Renal pelvis (tissue), 1 donor: ENCODE measurements at regions not wholly inside any gene's neighbourhood (a gene's known extent, or its start where the extent isn't known, plus 50 kb on each side); places are given as distances from the start of the nearest gene placed in this dataset.

Experiments used
- DNase-seq: peaks from one replicate; pipeline ENCODE4 v3.0.0-alpha.2; 2013

DNA sequence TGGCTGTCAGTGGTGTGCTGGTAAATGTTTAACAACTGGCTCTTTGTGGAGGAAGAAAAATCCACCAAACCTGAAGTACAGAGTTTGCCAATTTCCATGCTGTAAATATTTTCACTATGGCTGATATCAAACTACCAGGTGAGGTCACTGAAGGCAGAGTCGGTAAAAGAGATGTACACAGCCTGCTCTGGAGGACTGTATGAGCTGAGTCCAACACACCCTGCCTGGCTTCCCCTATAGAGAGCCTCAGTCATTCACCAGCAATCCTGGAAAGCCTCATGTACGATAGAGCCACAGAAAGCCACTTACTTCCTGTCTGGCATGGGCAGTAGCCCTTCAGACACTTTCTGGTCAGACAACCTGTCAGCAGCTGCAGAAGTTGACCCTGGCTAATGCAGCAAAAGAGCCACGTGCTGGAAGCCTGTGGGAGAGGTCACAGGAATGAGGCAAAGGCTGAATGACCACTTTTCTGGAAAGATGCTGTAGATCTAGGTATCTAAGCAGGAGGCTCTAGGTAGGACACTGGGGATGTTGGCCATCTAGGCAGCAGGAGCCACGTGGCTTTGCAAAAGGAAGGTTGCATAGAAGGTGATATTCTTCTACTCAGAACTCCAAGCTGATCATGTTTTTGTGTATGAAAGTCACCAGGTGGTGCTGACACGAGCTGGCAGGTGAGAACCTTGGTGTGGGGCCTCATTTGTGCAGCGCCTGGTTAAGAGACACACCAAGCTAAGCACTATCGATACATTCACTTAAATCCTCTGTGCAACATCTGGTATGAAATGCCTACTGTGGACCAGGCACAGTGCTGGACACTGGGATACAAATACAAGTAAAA lies 553.9 kb downstream of the VRK1 start:
- no peak for DNase-seq

- DNase-seq = no peak
These were observed 555.9 kb downstream of the VRK1 start for GRCh38 chr14:97353102-97353501.

- DNase-seq = no peak
These were observed 557.0 kb downstream of the VRK1 start for GRCh38 chr14:97354119-97354722.

DNA sequence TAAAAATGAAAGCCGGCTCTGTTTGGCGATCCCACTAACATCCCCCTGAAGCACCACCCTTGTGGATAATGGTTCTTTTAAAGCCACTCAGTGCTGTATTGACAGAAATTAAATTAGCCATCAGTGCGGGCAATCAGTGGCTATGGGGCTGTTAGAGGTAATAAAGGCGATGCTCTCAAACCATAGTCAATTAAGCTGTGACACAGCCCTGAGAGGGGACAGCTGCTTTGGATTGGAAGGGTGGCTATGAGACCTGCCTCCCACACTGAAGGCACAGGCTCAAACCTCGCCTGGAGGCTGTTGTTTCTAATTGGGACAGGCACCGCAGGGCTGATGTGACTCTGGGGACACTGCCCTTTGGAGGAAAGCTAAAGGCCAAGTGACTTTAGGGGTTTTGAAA lies 562.2 kb downstream of the VRK1 start:
- DNase-seq = no peak

- no peak for DNase-seq
These were observed 564.0 kb downstream of the VRK1 start for GRCh38 chr14:97361181-97361580.

DNA sequence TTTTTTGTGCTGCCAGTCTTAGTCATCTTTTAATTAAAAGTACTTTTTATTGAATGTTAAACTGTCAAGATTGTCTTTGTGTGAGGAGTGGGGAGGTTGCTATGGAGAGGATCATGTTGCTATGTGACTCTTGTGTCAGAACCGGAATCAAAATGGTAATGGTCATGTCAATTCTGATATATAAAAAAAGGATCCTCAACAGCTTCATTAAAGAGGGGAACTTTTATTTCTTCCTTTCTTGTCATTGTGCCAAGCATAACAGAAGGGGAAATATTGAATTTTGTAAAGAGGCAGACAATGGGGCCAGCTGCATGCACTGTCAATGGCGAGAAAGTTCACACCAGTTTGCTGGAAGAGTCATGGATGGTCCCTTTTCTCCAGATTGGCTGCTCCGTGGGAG lies 564.8 kb downstream of the VRK1 start:
- DNase-seq = no peak

DNA sequence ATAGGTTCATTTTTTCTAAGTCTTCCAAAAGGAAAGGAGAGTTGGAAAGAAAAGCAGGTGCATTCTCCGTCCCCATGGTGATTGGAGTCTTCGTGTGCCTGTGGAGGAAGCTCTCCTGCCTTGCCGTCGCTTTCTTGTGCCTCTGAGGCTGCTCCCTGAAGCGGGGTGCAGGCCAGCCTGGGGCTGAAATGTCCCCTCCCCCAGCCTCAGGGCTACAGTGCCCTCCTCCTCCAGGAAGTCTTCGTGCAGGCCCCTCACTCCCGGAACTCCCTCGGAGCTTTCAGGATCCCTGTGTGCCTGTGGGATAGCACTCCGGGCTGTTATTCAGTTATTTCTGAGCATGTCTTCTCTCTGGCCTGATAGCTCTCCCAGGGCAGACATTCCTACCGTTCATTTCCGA lies 569.2 kb downstream of the VRK1 start:
- no peak for DNase-seq

DNA sequence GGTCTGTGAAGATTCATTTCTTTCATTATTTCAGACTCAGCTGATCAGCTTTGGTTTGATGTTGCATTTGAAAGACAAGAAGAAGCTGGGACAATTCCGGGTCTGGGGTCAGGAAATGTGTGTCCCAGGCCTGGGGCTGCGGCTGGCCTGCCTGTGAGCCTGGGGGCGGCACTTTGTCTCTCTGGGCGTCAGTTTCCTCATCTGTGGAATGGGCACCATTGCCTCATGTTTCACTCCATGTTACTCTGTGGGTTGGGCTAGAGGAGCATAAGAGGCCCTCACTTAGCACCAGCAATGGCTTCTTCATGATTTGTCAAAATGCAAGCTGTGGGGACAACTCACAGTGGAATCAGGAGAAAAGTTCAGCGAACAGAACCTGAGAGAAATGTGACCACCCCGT lies 570.1 kb downstream of the VRK1 start:
- no peak for DNase-seq

DNA sequence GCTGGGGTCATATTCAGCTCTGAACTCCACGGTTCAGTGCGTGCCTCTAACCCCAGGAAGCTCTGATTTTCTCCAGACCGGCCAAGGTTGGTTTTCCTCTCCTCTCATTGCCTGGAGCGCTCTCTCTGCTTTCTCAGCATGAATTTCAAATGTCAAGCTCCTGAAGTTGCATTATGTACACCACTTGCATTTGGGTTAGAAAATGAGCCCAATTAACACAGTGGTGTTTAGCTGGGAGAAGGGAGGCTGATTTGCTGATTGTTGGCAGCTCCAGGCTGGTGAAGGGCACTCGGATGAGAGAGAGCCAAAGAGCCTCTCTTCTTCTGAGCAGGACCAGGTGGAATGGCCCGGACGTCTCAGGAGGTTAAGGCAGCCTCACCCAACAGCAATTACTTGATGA lies 570.9 kb downstream of the VRK1 start:
- DNase-seq = no peak

DNA sequence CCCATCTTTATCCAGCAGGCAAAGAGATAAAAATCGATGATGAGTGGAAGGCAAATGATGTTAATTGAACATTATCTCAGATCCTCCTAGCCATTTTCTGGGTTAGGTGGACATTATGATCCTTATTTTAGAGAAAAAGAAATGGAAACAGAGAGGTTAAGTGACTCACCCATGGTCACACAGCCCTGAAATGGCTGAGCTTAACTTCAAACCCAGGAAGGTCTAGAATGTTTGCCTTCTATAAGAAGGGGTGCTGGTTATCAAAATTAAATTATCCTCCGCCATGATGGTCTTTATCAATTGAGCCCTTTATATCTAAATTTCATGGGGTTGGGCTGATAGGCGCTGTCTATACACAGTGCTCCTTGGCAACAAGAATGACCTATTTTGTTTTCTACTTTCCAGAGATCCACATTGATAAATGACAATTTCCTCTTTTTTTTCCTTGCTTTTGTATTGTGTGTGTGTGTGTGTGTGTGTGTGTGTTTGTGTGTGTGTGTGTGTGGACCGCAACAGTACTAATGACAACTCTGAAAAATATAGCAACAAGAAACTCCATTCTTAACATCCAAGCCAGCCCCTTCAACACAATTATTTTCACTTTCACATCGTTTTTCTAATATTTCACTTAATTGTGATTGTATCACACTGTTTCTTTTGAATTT lies 571.9 kb downstream of the VRK1 start:
- DNase-seq = no peak

DNA sequence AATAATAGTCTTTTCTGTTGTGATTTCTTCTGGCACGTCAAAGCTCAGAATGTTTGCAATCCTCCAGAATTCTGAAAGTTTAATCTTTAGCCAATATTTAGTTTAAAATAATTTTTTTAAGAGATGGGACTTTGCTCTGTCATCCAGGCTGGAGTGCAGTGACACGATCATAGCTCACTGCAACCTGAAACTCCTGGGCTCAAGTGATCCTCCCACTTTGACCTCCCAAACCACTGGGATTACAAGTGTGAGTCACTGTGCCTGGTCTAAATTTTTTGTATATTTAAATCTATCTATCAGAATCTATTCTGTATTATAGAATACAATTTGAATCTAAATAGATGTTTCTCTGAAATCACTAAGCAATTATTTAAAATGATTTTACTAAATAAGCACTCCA lies 572.7 kb downstream of the VRK1 start:
- DNase-seq = no peak

DNA sequence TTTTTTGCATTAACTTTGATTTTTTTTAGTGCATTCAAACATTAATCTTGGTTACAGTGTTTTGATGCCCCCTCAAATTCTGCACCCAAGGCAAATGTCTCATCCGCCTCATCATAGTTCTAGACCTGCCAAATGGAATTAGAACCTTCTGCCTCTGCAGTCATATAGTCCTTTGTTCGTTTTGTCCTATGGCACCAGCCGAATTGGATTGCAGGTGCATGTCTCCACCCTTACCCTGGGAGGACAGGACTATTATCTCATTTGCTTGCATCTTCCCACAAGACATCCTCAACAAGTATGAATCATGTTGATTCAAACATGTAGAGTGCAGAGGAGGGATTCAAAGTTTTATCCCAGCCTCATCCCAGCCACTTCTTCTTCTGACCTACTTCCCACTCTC lies 579.1 kb downstream of the VRK1 start:
- DNase-seq = no peak

DNA sequence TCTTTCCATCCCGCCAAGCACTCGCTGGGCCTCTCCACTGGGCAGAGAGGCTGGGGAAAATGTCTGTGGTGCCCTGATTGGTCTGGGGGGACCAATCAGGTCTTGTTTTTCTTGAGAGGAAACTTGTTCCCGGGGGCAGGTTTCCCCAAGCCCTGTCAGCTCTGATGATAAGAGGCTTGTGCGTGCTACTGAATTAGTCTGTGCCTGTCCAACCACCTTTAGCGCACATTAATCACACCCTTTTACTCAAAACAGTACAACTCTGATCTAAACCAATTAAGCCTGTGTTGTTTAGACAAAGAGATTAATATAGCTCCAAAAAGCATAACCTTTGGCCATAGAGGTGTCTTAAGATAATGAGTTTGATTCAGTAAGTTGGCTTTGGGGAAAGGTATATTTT lies 580.4 kb downstream of the VRK1 start:
- DNase-seq = no peak

DNA sequence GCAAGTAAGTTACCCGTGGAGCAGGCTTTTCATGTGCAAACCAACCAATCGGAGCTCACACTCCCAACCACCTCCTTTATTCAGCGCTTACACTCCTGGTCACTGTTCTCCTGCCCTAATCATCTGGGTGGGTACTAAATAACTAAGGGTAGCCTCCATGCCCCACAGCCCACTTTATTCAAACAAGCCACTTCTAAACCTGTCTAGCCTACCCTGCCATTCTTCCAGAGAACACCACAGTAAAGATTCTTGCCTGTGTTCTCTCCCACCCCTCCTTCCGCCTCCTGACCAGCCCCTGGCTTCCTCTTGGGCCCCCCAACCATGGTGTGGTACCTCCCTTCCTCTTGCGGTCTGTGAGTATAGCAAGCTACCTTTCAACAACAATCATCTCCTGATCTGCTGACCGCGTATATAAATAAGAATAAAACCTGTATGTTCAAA lies 581.9 kb downstream of the VRK1 start:
- no peak for DNase-seq

DNA sequence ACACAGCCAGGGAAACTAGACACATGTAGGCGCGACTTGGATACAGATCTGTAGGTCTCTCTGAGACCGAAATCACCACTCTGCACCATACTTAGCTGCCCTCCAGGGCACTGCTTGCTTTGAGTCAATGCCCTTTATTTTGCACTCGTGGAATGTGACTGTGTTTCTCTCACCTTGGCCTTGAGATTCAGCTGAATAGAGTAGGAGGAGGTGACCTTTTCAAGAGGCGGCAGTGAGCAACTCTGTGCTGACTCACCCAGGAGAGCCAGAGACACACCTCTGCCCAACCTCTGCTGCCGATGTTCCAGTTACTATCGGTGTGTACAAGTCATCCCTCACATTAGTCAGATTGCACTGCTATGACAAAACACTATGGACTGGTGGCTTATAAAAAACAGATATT lies 583.4 kb downstream of the VRK1 start:
- no peak for DNase-seq

GRCh38 chr14:97381309-97381708 lies 584.1 kb downstream of the VRK1 start:
- no peak for DNase-seq

GRCh38 chr14:97382616-97383226 lies 585.5 kb downstream of the VRK1 start:
- DNase-seq = no peak

DNA sequence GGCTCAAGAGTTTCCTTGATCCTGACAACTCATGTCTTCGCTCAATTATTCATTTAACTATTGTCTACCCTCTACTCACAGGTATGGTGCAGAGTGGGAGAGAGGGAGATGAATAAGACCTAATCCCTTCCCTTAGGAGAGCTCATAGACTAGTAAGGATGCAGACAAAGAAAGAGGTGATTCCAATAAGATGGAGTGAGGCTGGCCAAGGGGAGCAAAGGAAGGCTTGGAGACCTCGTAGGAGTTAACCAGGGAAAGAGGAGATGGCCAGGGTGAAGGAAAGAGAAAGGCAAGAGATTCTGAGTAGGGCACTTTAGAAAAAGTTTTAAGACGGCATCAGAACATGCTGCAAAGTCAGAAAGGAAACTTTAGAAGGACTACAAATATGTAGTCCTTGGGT lies 588.5 kb downstream of the VRK1 start:
- no peak for DNase-seq

GRCh38 chr14:97387252-97387874 lies 590.2 kb downstream of the VRK1 start:
- no peak for DNase-seq

GRCh38 chr14:97388408-97388807 lies 591.2 kb downstream of the VRK1 start:
- DNase-seq = no peak

DNA sequence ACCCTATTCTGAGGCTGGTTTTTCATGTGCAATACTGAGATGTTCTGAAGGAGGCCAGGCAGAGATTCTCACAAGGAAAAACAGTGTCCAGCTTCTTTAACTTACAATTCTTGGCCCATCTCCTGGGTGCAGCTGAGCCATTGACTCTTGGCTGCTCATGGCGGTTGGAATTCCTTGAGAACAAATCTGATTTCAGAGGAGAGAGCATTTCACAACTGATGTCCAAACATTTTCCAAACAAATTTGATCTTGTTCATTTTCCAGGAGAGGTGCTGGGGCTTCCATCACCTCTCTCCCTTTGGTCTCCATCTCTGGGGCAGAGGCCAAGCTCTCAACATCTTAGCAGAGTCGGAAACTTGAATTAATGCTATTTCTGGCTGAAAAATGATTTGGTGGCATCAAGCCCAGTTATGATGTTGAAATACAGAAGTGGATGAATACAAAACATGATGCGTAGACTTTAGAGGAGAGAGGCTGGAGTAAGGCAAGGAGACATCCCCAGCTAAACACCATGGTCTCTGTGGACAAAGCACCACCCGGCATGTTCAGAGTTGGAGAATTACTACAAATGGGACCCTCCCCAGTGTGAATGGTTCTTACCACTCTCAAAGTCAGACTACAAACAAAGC lies 593.0 kb downstream of the VRK1 start:
- no peak for DNase-seq

GRCh38 chr14:97393244-97393643 lies 596.1 kb downstream of the VRK1 start:
- no peak for DNase-seq
